HG02970 (cell line): ENCODE measurements at regions not wholly inside any gene's neighbourhood (a gene's known extent, or its start where the extent isn't known, plus 50 kb on each side); places are given as distances from the start of the nearest gene placed in this dataset.

Source experiments
- ATAC-seq: cut with Tn5 transposase; IDR thresholded peaks from one replicate; pipeline ENCODE4 v1.9.1; 2021; ENCODE audit warnings: mild to moderate bottlenecking, moderate library complexity, moderate number of reproducible peaks; ENCODE audit not compliant: unreplicated experiment, low FRiP score

GRCh38 chr2:33791625-33792024 is 192.5 kb upstream of the FAM98A start:
- ATAC-seq: no peak

- no peak for ATAC-seq
Measured at GRCh38 chr2:33788044-33788443, 188.9 kb upstream of the FAM98A start.

GRCh38 chr2:33786881-33787280 is 187.8 kb upstream of the FAM98A start:
- ATAC-seq: no peak

- peak; percentile 92 for ATAC-seq
Measured at GRCh38 chr2:33785201-33786106, 186.4 kb upstream of the FAM98A start.

GRCh38 chr2:33784488-33784887 is 185.4 kb upstream of the FAM98A start:
- ATAC-seq: no peak

- no peak for ATAC-seq
Measured at GRCh38 chr2:33782395-33783230, 183.5 kb upstream of the FAM98A start.

- no peak for ATAC-seq
Measured at GRCh38 chr2:33777786-33778185, 178.7 kb upstream of the FAM98A start.

GRCh38 chr2:33775306-33775705 is 176.2 kb upstream of the FAM98A start:
- no peak for ATAC-seq

GRCh38 chr2:33770023-33770422 is 170.9 kb upstream of the FAM98A start:
- no peak for ATAC-seq

- ATAC-seq: no peak
Measured at GRCh38 chr2:33766175-33766574, 167.1 kb upstream of the FAM98A start.

- no peak for ATAC-seq
Measured at GRCh38 chr2:33765122-33765521, 166.0 kb upstream of the FAM98A start.

GRCh38 chr2:33764551-33764950 is 165.5 kb upstream of the FAM98A start:
- ATAC-seq: no peak

GRCh38 chr2:33763671-33764310 is 164.7 kb upstream of the FAM98A start:
- ATAC-seq: no peak

GRCh38 chr2:33762636-33763035 is 163.5 kb upstream of the FAM98A start:
- no peak for ATAC-seq

- no peak for ATAC-seq
Measured at GRCh38 chr2:33746208-33746800, 147.2 kb upstream of the FAM98A start.

GRCh38 chr2:33735096-33735495 is 136.0 kb upstream of the FAM98A start:
- no peak for ATAC-seq

- ATAC-seq: no peak
Measured at GRCh38 chr2:33730804-33731203, 131.7 kb upstream of the FAM98A start.

GRCh38 chr2:33730193-33730592 is 131.1 kb upstream of the FAM98A start:
- no peak for ATAC-seq

- no peak for ATAC-seq
Measured at GRCh38 chr2:33729353-33729752, 130.3 kb upstream of the FAM98A start.

GRCh38 chr2:33728106-33728505 is 129.0 kb upstream of the FAM98A start:
- ATAC-seq: no peak
